K562 (cell line): ENCODE measurements at regions not wholly inside any gene's neighbourhood (a gene's known extent, or its start where the extent isn't known, plus 50 kb on each side); places are given as distances from the start of the nearest gene placed in this dataset.
"Not testable (repeated sequence)": the region's sequence is repeated elsewhere in the genome, so short reads cannot be mapped to it uniquely, and the experiment has no call there.

Experiments
- ATAC-seq: fragments of 200-7000 bp; cut with Tn5 transposase; 3 replicates; pipeline ENCODE4 v1.9.1; 2020; ENCODE audit warnings: moderate library complexity
- BruUV-seq: library from RNA; stranded (reverse); fragments of 400-500 nt; replicated peaks from 2 replicates; lab custom pipeline; 2021; lab: Mats Ljungman, UMichigan
- CTCF ChIA-PET: fragments of 300-600 bp; formaldehyde crosslinking; extraction: SDS; loops from one replicate; lab custom pipeline; 2021; ENCODE audit warnings: low intra/inter-chr PET ratio; lab: Yijun Ruan, JAX
- POLR2A ChIA-PET: fragments of 300-600, 350-650 bp; sonication (Branson Sonifier 250); formaldehyde crosslinking; extraction: SDS; loops from one replicate; lab custom pipeline; 2021; ENCODE audit warnings: antibody characterized with exemption, inconsistent platforms; lab: Yijun Ruan, JAX
- DNase-seq, 4 experiments: peaks; one replicate each; pipeline versions ENCODE4 v3.0.0 to v3.0.0-alpha.2; 2011 to 2018; ENCODE audit warnings: low spot score in 3 of 4, mixed read lengths in 3 of 4; ENCODE audit errors: extremely low read depth in 1 of 4
- FAIRE-seq: peaks from 2 replicates; lab custom pipeline; 2011; peaks lifted over from hg19 to GRCh38; lab: Jason Lieb, UNC
- H2AFZ ChIP-seq: 2 replicates; pipeline ENCODE4 v1.6.0; 2011; ENCODE audit warnings: low read depth, low read length, control low read depth, inconsistent platforms
- H3K27ac ChIP-seq: fragments of 200-600 bp; 3 replicates; pipeline ENCODE4 v1.8.0; 2011; ENCODE audit warnings: low read depth, mild to moderate bottlenecking, control low read depth, inconsistent platforms, low read length, moderate library complexity, mixed read lengths; ENCODE audit errors: extremely low read depth
- H3K27me3 ChIP-seq, 2 experiments: fragments of 300-600 bp in 1 of 2; 2 replicates in 1 of 2; 3 replicates in 1 of 2; pipeline versions ENCODE4 v1.6.0 to v1.8.0; 2011; ENCODE audit warnings: inconsistent platforms in 2 of 2, low read length in 2 of 2, mild to moderate bottlenecking in 1 of 2, mixed read lengths in 1 of 2, moderate library complexity in 1 of 2; ENCODE audit not compliant: control insufficient read depth in 2 of 2, insufficient read depth in 2 of 2
- H3K36me3 ChIP-seq: fragments of 300-600 bp; 3 replicates; pipeline ENCODE4 v1.8.0; 2011; ENCODE audit warnings: mild to moderate bottlenecking, low read length, inconsistent platforms; ENCODE audit not compliant: control insufficient read depth, insufficient read depth
- H3K4me1 ChIP-seq, 2 experiments: fragments of 200-600 bp in 1 of 2; replicated peaks in 1 of 2; 2 replicates in 1 of 2; 3 replicates in 1 of 2; pipeline versions ENCODE4 v1.5.1 to v1.8.0; 2011; ENCODE audit warnings: inconsistent platforms in 2 of 2, low read length in 2 of 2, mild to moderate bottlenecking in 1 of 2, mixed read lengths in 1 of 2, moderate library complexity in 1 of 2; ENCODE audit not compliant: control insufficient read depth in 2 of 2, insufficient read depth in 2 of 2
- H3K4me2 ChIP-seq: 2 replicates; pipeline ENCODE4 v1.6.1; 2011; ENCODE audit warnings: low read length, control low read depth, inconsistent platforms, mixed read lengths; ENCODE audit not compliant: insufficient read depth
- H3K4me3 ChIP-seq: fragments of 200-600 bp; sonication (generic), shearing (Covaris generic); 2 replicates; pipeline ENCODE4 v1.5.1; 2016; ENCODE audit warnings: control low read depth, inconsistent platforms
- H3K79me2 ChIP-seq: fragments of 200-600 bp; 3 replicates; pipeline ENCODE4 v1.8.0; 2011; ENCODE audit warnings: low read length, inconsistent platforms; ENCODE audit not compliant: control insufficient read depth, insufficient read depth
- H3K9ac ChIP-seq, 2 experiments: 2 replicates each; pipeline versions ENCODE4 v1.6.0 to v1.6.1; 2011; ENCODE audit warnings: low read depth in 2 of 2, low read length in 2 of 2, control low read depth in 1 of 2, inconsistent platforms in 1 of 2, mild to moderate bottlenecking in 1 of 2, mixed read lengths in 1 of 2; ENCODE audit not compliant: insufficient read depth in 1 of 2
- H3K9me1 ChIP-seq: one replicate; pipeline ENCODE4 v1.6.0; 2011; ENCODE audit warnings: inconsistent platforms, mild to moderate bottlenecking, low read length, moderate library complexity; ENCODE audit not compliant: control insufficient read depth, insufficient read depth
- H3K9me3 ChIP-seq: replicated peaks from 2 replicates; pipeline ENCODE4 v1.5.1; 2011; ENCODE audit warnings: low read depth, low read length, inconsistent platforms; ENCODE audit not compliant: control insufficient read depth, insufficient read depth
- H4K20me1 ChIP-seq: replicated peaks from 2 replicates; pipeline ENCODE4 v1.6.1; 2011; ENCODE audit warnings: low read length, inconsistent platforms, mixed read lengths; ENCODE audit not compliant: control insufficient read depth, insufficient read depth
- TAF15 ChIP-seq: fragments of 200-400 bp; formaldehyde crosslinking; IDR thresholded peaks from 2 replicates; pipeline ENCODE4 v1.6.1; 2017; ENCODE audit warnings: mild to moderate bottlenecking, low read depth, low read length, moderate library complexity
- WGBS: fragments of 100-300 bp; shearing (Covaris generic); methylation state at CpG from one replicate; pipeline ENCODE4 v1.1.6; 2016; ENCODE audit warnings: low coverage, mixed read lengths; ENCODE audit not compliant: insufficient coverage; ENCODE audit errors: missing lambda C conversion rate; 5-methylcytosine and 5-hydroxymethylcytosine counted together
- in situ Hi-C: fragments of 300-500 bp; cut with MboI; formaldehyde crosslinking; loops from 4 replicates; pipeline ENCODE4 v1.15.0; 2018; ENCODE audit warnings: inconsistent platforms, mixed read lengths
- intact Hi-C: fragments of 100-400 bp; cut with micrococcal nuclease; formaldehyde crosslinking; loops from 2 replicates; pipeline ENCODE4 v1.14.2; 2022

DNA sequence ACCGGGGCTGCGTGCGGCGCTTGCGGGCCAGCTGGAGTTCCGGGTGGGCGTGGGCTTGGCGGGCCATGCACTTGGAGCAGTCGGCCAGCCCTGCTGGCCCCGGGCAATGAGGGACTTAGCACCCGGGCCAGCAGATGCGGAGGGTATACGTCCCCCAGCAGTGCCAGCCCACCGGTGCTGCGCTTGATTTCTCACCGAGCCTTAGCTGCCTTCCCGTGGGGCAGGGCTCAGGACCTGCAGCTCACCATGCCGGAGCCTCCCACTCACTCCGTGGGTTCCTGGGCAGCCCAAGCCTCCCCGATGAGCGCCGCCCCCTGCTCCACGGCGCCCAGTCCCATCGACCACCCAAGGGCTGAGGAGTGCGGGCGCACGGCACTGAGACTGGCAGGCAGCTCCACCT lies 51.4 kb upstream of the INPP4B start:
- in situ Hi-C loops, H3K4me1 ChIP-seq, H3K36me3 ChIP-seq, POLR2A ChIA-PET, H2AFZ ChIP-seq, H3K9ac ChIP-seq, H3K27me3 ChIP-seq, DNase-seq, H3K9me3 ChIP-seq, H3K27ac ChIP-seq, H3K4me3 ChIP-seq, H3K9me1 ChIP-seq, CTCF ChIA-PET, BruUV-seq, intact Hi-C loops, H3K4me2 ChIP-seq, ATAC-seq, H3K79me2 ChIP-seq, H4K20me1 ChIP-seq, FAIRE-seq: not testable (repeated sequence)
- 1% methylated on average over 10 of the region's 28 CpGs for WGBS

DNA sequence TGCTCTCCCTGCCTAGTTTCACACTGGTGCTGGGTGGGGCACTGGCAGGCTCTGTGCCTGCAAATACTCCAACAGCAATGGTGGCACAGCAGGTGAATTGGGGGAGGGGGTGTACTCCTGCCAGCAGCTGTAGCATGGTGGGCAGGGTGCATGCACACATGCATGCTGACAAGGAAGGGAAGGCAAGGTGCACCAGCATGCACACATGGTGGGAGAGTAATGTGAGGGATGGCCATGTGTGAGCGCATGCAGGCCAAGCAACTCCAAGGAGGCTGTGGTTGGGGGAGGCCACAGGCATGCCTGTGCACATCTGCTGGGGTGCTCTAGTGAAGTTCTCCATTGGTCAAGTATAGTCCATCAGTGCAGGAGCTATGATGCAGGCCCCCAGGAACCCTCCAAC lies 54.5 kb upstream of the INPP4B start:
- DNase-seq: no peak
- no peaks in the 10 kb centered on the region for H4K20me1 ChIP-seq
- in situ Hi-C loops (no loop called here), intact Hi-C loops (no loop called here)
- no peaks in the 10 kb centered on the region for H3K79me2 ChIP-seq
- no peaks in the 10 kb centered on the region for H3K27me3 ChIP-seq
- H3K27ac ChIP-seq: no peak overlapping the region
- no peak for FAIRE-seq
- no peak for TF ChIP-seq TAF15
- no peaks in the 10 kb centered on the region for H3K9me3 ChIP-seq
- ATAC-seq: no peak
- WGBS: 0% methylated on average over 1 of the region's 1 CpG
- no peak overlapping the region for H3K9ac ChIP-seq
- CTCF ChIA-PET: no interaction called here
- POLR2A ChIA-PET: no interaction called here
- H3K9me1 ChIP-seq: no peaks in the 10 kb centered on the region
- no peak overlapping the region for H3K4me2 ChIP-seq
- no TSS peak for BruUV-seq
- H3K4me3 ChIP-seq: no peak overlapping the region
- H3K4me1 ChIP-seq: no peaks in the 10 kb centered on the region
- H2AFZ ChIP-seq: no peak overlapping the region
- H3K36me3 ChIP-seq: no peaks in the 10 kb centered on the region
